K562 (cell line): ENCODE measurements at regions not wholly inside any gene's neighbourhood (a gene's known extent, or its start where the extent isn't known, plus 50 kb on each side); places are given as distances from the start of the nearest gene placed in this dataset.

Experiments
- ATAC-seq: fragments of 200-7000 bp; cut with Tn5 transposase; 3 replicates; pipeline ENCODE4 v1.9.1; 2020; ENCODE audit warnings: moderate library complexity
- BruUV-seq: library from RNA; stranded (reverse); fragments of 400-500 nt; replicated peaks from 2 replicates; lab custom pipeline; 2021; lab: Mats Ljungman, UMichigan
- CTCF ChIA-PET: fragments of 300-600 bp; formaldehyde crosslinking; extraction: SDS; loops from one replicate; lab custom pipeline; 2021; ENCODE audit warnings: low intra/inter-chr PET ratio; lab: Yijun Ruan, JAX
- POLR2A ChIA-PET: fragments of 300-600, 350-650 bp; sonication (Branson Sonifier 250); formaldehyde crosslinking; extraction: SDS; loops from one replicate; lab custom pipeline; 2021; ENCODE audit warnings: antibody characterized with exemption, inconsistent platforms; lab: Yijun Ruan, JAX
- DNase-seq, 4 experiments: peaks; one replicate each; pipeline versions ENCODE4 v3.0.0 to v3.0.0-alpha.2; 2011 to 2018; ENCODE audit warnings: low spot score in 3 of 4, mixed read lengths in 3 of 4; ENCODE audit errors: extremely low read depth in 1 of 4
- FAIRE-seq: peaks from 2 replicates; lab custom pipeline; 2011; peaks lifted over from hg19 to GRCh38; lab: Jason Lieb, UNC
- H2AFZ ChIP-seq: 2 replicates; pipeline ENCODE4 v1.6.0; 2011; ENCODE audit warnings: low read depth, low read length, control low read depth, inconsistent platforms
- H3K27ac ChIP-seq: fragments of 200-600 bp; 3 replicates; pipeline ENCODE4 v1.8.0; 2011; ENCODE audit warnings: low read depth, mild to moderate bottlenecking, control low read depth, inconsistent platforms, low read length, moderate library complexity, mixed read lengths; ENCODE audit errors: extremely low read depth
- H3K27me3 ChIP-seq, 2 experiments: fragments of 300-600 bp in 1 of 2; 2 replicates in 1 of 2; 3 replicates in 1 of 2; pipeline versions ENCODE4 v1.6.0 to v1.8.0; 2011; ENCODE audit warnings: inconsistent platforms in 2 of 2, low read length in 2 of 2, mild to moderate bottlenecking in 1 of 2, mixed read lengths in 1 of 2, moderate library complexity in 1 of 2; ENCODE audit not compliant: control insufficient read depth in 2 of 2, insufficient read depth in 2 of 2
- H3K36me3 ChIP-seq: fragments of 300-600 bp; 3 replicates; pipeline ENCODE4 v1.8.0; 2011; ENCODE audit warnings: mild to moderate bottlenecking, low read length, inconsistent platforms; ENCODE audit not compliant: control insufficient read depth, insufficient read depth
- H3K4me1 ChIP-seq, 2 experiments: fragments of 200-600 bp in 1 of 2; replicated peaks in 1 of 2; 2 replicates in 1 of 2; 3 replicates in 1 of 2; pipeline versions ENCODE4 v1.5.1 to v1.8.0; 2011; ENCODE audit warnings: inconsistent platforms in 2 of 2, low read length in 2 of 2, mild to moderate bottlenecking in 1 of 2, mixed read lengths in 1 of 2, moderate library complexity in 1 of 2; ENCODE audit not compliant: control insufficient read depth in 2 of 2, insufficient read depth in 2 of 2
- H3K4me2 ChIP-seq: 2 replicates; pipeline ENCODE4 v1.6.1; 2011; ENCODE audit warnings: low read length, control low read depth, inconsistent platforms, mixed read lengths; ENCODE audit not compliant: insufficient read depth
- H3K4me3 ChIP-seq: fragments of 200-600 bp; sonication (generic), shearing (Covaris generic); 2 replicates; pipeline ENCODE4 v1.5.1; 2016; ENCODE audit warnings: control low read depth, inconsistent platforms
- H3K79me2 ChIP-seq: fragments of 200-600 bp; 3 replicates; pipeline ENCODE4 v1.8.0; 2011; ENCODE audit warnings: low read length, inconsistent platforms; ENCODE audit not compliant: control insufficient read depth, insufficient read depth
- H3K9ac ChIP-seq, 2 experiments: 2 replicates each; pipeline versions ENCODE4 v1.6.0 to v1.6.1; 2011; ENCODE audit warnings: low read depth in 2 of 2, low read length in 2 of 2, control low read depth in 1 of 2, inconsistent platforms in 1 of 2, mild to moderate bottlenecking in 1 of 2, mixed read lengths in 1 of 2; ENCODE audit not compliant: insufficient read depth in 1 of 2
- H3K9me1 ChIP-seq: one replicate; pipeline ENCODE4 v1.6.0; 2011; ENCODE audit warnings: inconsistent platforms, mild to moderate bottlenecking, low read length, moderate library complexity; ENCODE audit not compliant: control insufficient read depth, insufficient read depth
- H3K9me3 ChIP-seq: replicated peaks from 2 replicates; pipeline ENCODE4 v1.5.1; 2011; ENCODE audit warnings: low read depth, low read length, inconsistent platforms; ENCODE audit not compliant: control insufficient read depth, insufficient read depth
- H4K20me1 ChIP-seq: replicated peaks from 2 replicates; pipeline ENCODE4 v1.6.1; 2011; ENCODE audit warnings: low read length, inconsistent platforms, mixed read lengths; ENCODE audit not compliant: control insufficient read depth, insufficient read depth
- ARID3B ChIP-seq: fragments of 250-450 bp; sonication (Bioruptor Pico); IDR thresholded peaks from 2 replicates; pipeline ENCODE4 v1.4.0; 2020; ENCODE audit warnings: borderline replicate concordance
- CHD4 ChIP-seq: fragments of 200-600 bp; sonication (generic); IDR thresholded peaks from 3 replicates; pipeline ENCODE4 v1.6.1; 2012; ENCODE audit warnings: low read depth, mild to moderate bottlenecking, mixed read lengths, low read length, inconsistent platforms; ENCODE audit not compliant: insufficient read depth, insufficient replicate concordance, poor library complexity, severe bottlenecking
- CSDE1 ChIP-seq, 2 experiments: fragments of 450-650 bp; IDR thresholded peaks; 2 replicates each; pipeline ENCODE4 v1.6.1; 2016; ENCODE audit warnings: mild to moderate bottlenecking in 1 of 2
- DIDO1 ChIP-seq: fragments of 450-650 bp; IDR thresholded peaks from 2 replicates; pipeline ENCODE4 v1.6.1; 2016; ENCODE audit warnings: low read depth, missing biosample characterization, missing genetic modification characterization
- JUN ChIP-seq, 2 experiments: sonication (generic) in 1 of 2; formaldehyde crosslinking in 1 of 2; IDR thresholded peaks; 2 replicates each; pipeline versions ENCODE4 v1.6.1 to v1.8.0; 2012 to 2022; ENCODE audit warnings: borderline replicate concordance in 2 of 2, mild to moderate bottlenecking in 2 of 2, improper control_type of control experiment in 1 of 2, low read depth in 1 of 2, low read length in 1 of 2, missing genetic modification reagents in 1 of 2
- KLF13 ChIP-seq: fragments of 450-650 bp; IDR thresholded peaks from 2 replicates; pipeline ENCODE4 v1.6.1; 2016; ENCODE audit warnings: missing genetic modification characterization, low read depth, mild to moderate bottlenecking, missing compliant biosample characterization, moderate library complexity, borderline replicate concordance
- ZNF668 ChIP-seq: fragments of 250-450 bp; sonication (Bioruptor Pico); IDR thresholded peaks from 2 replicates; pipeline ENCODE4 v1.8.0; 2022; ENCODE audit warnings: mild to moderate bottlenecking, inconsistent platforms
- ZNF785 ChIP-seq: fragments of 250-450 bp; sonication (Bioruptor Pico); IDR thresholded peaks from 2 replicates; pipeline ENCODE4 v1.4.0; 2020; ENCODE audit warnings: mild to moderate bottlenecking
- WGBS: fragments of 100-300 bp; shearing (Covaris generic); methylation state at CpG from one replicate; pipeline ENCODE4 v1.1.6; 2016; ENCODE audit warnings: low coverage, mixed read lengths; ENCODE audit not compliant: insufficient coverage; ENCODE audit errors: missing lambda C conversion rate; 5-methylcytosine and 5-hydroxymethylcytosine counted together
- in situ Hi-C: fragments of 300-500 bp; cut with MboI; formaldehyde crosslinking; loops from 4 replicates; pipeline ENCODE4 v1.15.0; 2018; ENCODE audit warnings: inconsistent platforms, mixed read lengths
- intact Hi-C: fragments of 100-400 bp; cut with micrococcal nuclease; formaldehyde crosslinking; loops from 2 replicates; pipeline ENCODE4 v1.14.2; 2022

- Histone ChIP-seq H2AFZ (no peak overlapping the region), H3K79me2 (no peaks in the 10 kb centered on the region), H3K27me3 (peaks cover 0 to 12% of the 10 kb centered on the region in 2 experiments; a peak in 2 of 5 replicates), H4K20me1 (no peaks in the 10 kb centered on the region), H3K9ac (no peak overlapping the region), H3K9me1 (no peaks in the 10 kb centered on the region), H3K9me3 (no peaks in the 10 kb centered on the region), H3K27ac (no peak overlapping the region), H3K4me1 (no peaks in the 10 kb centered on the region), H3K4me3 (no peak overlapping the region), H3K36me3 (no peaks in the 10 kb centered on the region), H3K4me2 (no peak overlapping the region)
- in situ Hi-C loops (no loop called here), intact Hi-C loops (no loop called here)
- DNase-seq: no peak
- ChIA-PET POLR2A (no interaction called here), CTCF (no interaction called here)
- WGBS: 0% methylated on average over 8 of the region's 8 CpGs
- no peak for TF ChIP-seq ARID3B (CRISPR knock-in tag)
- TF ChIP-seq ZNF785 (CRISPR knock-in tag): no peak
- no peak for TF ChIP-seq ZNF668 (CRISPR knock-in tag)
- TF ChIP-seq CHD4: no peak
- no TSS peak for BruUV-seq
- FAIRE-seq: no peak
- no peak for ATAC-seq
Observed at GRCh38 chr18:78295262-78295661, 684.4 kb upstream of the SALL3 start.

- Histone ChIP-seq H3K9me1 (no peaks in the 10 kb centered on the region), H3K4me3 (no peak overlapping the region), H2AFZ (no peak overlapping the region), H3K9ac (no peak overlapping the region), H3K27me3 (peaks cover 0 to 12% of the 10 kb centered on the region in 2 experiments; a peak in 2 of 5 replicates), H3K4me2 (no peak overlapping the region), H3K9me3 (no peaks in the 10 kb centered on the region), H3K27ac (no peak overlapping the region), H3K79me2 (no peaks in the 10 kb centered on the region), H4K20me1 (no peaks in the 10 kb centered on the region), H3K4me1 (no peaks in the 10 kb centered on the region), H3K36me3 (no peaks in the 10 kb centered on the region)
- TF ChIP-seq DIDO1 (no peak), JUN (IDR thresholded peaks at IDR 0.05; ENCODE audit: borderline replicate concordance, low read depth, low read length) (no peak), JUN (CRISPR knock-in tag; IDR thresholded peaks at IDR 0.05; ENCODE audit: borderline replicate concordance) (no peak), KLF13 (tag) (no peak), CSDE1 (IDR thresholded peaks at IDR 0.05) (no peak)
- ChIA-PET POLR2A (interaction anchor here (0.6 kb wide), 1 partner anchor 26 kb away, joined by 3 read pairs; no protein-coding TSS in a partner anchor), CTCF (no interaction called here)
- FAIRE-seq: no peak
- DNase-seq: no peak
- in situ Hi-C loops: no loop called here
- ATAC-seq: no peak
- 0% methylated on average over 9 of the region's 13 CpGs for WGBS
- BruUV-seq: no TSS peak
- intact Hi-C loops: no loop called here
Observed at GRCh38 chr18:78296166-78296565, 683.5 kb upstream of the SALL3 start.
